Neural progenitor cell (in vitro differentiated cells): ENCODE measurements at regions not wholly inside any gene's neighbourhood (a gene's known extent, or its start where the extent isn't known, plus 50 kb on each side); places are given as distances from the start of the nearest gene placed in this dataset.
"Not testable (repeated sequence)": the region's sequence is repeated elsewhere in the genome, so short reads cannot be mapped to it uniquely, and the experiment has no call there.

ENCODE experiments used
- DNase-seq: peaks from one replicate; pipeline ENCODE4 v3.0.0-alpha.2; 2016; ENCODE audit warnings: low spot score
- H2AFZ ChIP-seq: fragments of 200-600 bp; sonication (generic); replicated peaks from 2 replicates; pipeline ENCODE4 v1.6.1; 2016; ENCODE audit warnings: antibody characterized with exemption
- H3F3A ChIP-seq: fragments of 200-600 bp; sonication (generic); 2 replicates; pipeline ENCODE4 v1.6.1; 2016; ENCODE audit warnings: antibody characterized with exemption, low read depth
- H3K27ac ChIP-seq: fragments of 200-600 bp; sonication (generic); 2 replicates; pipeline ENCODE4 v1.5.1; 2016; ENCODE audit warnings: mild to moderate bottlenecking
- H3K27me3 ChIP-seq: fragments of 200-600 bp; sonication (generic); 2 replicates; pipeline ENCODE4 v1.6.1; 2016; ENCODE audit warnings: mild to moderate bottlenecking, moderate library complexity
- H3K36me3 ChIP-seq: fragments of 200-600 bp; sonication (generic); 2 replicates; pipeline ENCODE4 v1.5.1; 2016
- H3K4me1 ChIP-seq: fragments of 200-600 bp; sonication (generic); 2 replicates; pipeline ENCODE4 v1.6.1; 2016; ENCODE audit warnings: mixed run types
- H3K4me2 ChIP-seq: fragments of 200-600 bp; sonication (generic); 2 replicates; pipeline ENCODE4 v1.6.1; 2016
- H3K4me3 ChIP-seq: fragments of 200-600 bp; sonication (generic); 2 replicates; pipeline ENCODE4 v1.5.1; 2016
- H3K79me2 ChIP-seq: fragments of 200-600 bp; sonication (generic); 2 replicates; pipeline ENCODE4 v1.6.1; 2016; ENCODE audit warnings: low read depth
- H3K9ac ChIP-seq: fragments of 200-600 bp; sonication (generic); 2 replicates; pipeline ENCODE4 v1.6.1; 2016
- H3K9me3 ChIP-seq: fragments of 200-600 bp; sonication (generic); 2 replicates; pipeline ENCODE4 v1.5.1; 2016; ENCODE audit warnings: low read depth
- H4K20me1 ChIP-seq: fragments of 200-600 bp; sonication (generic); 2 replicates; pipeline ENCODE4 v1.6.1; 2016; ENCODE audit warnings: low read depth
- H3K27ac Mint-ChIP-seq: 3 replicates; pipeline ENCODE4 v1.8.0; 2021; ENCODE audit warnings: mixed read lengths
- H3K27me3 Mint-ChIP-seq: 2 replicates; pipeline ENCODE4 v1.8.0; 2022; ENCODE audit warnings: low read depth, mild to moderate bottlenecking, inconsistent platforms, moderate library complexity, mixed read lengths; ENCODE audit not compliant: insufficient read depth
- H3K36me3 Mint-ChIP-seq: 3 replicates; pipeline ENCODE4 v1.8.0; 2021; ENCODE audit warnings: mixed read lengths
- H3K4me1 Mint-ChIP-seq: 3 replicates; pipeline ENCODE4 v1.8.0; 2021; ENCODE audit warnings: mixed read lengths
- H3K4me3 Mint-ChIP-seq: 3 replicates; pipeline ENCODE4 v1.8.0; 2021; ENCODE audit warnings: mild to moderate bottlenecking, moderate library complexity, mixed read lengths
- H3K9me3 Mint-ChIP-seq: 3 replicates; pipeline ENCODE4 v1.8.0; 2020; ENCODE audit warnings: mixed read lengths
- EZH2 ChIP-seq: fragments of 200-600 bp; sonication (generic); IDR thresholded peaks from 2 replicates; pipeline ENCODE4 v1.6.1; 2017; ENCODE audit warnings: antibody characterized with exemption, mild to moderate bottlenecking, moderate library complexity
- EZH2phosphoT487 ChIP-seq: fragments of 200-600 bp; sonication (generic); IDR thresholded peaks from 2 replicates; pipeline ENCODE4 v1.6.1; 2017; ENCODE audit warnings: antibody characterized with exemption
- TF ChIP-seq, protein P1 (sequence below): fragments of 200-600 bp; sonication (generic); IDR thresholded peaks from 2 replicates; pipeline ENCODE4 v1.5.1; 2017; ENCODE audit warnings: antibody characterized with exemption, mild to moderate bottlenecking

DNA sequence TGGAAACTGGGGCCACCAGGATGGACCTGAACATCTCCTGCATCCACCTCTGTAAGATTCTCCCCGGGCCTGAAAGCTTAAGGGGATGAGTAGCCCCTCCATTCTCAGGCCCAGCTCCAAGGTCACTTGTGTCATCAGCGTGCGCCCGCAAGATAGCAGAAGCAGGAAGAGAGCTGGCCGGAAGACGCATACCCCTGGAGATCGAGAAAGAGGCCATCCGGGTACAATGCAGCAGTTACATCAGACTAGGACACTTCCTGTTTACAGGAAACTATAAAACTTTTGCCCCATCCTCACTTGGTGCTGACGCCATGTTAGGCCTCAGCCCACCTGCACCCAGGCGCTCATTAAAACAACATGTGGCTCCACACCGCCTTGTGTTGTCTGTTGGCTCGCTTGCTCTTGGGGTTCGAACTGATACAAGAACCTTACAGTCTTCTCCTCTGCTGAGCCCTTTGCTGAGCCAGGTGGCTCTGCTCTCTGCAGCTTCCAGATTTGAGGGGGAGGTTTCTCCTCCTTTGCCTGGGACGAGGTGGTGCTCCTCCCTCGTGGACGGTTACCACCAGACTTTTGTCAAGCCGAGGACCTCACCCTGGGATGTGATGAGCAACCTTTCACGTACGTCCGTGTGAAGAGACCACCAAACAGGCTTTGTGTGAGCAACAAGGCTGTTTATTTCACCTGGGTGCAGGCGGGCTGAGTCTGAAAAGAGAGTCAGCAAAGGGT is 277.5 kb upstream of the C1orf174 start:
- no peak for DNase-seq
- no peak overlapping the region for H3K27ac ChIP-seq
- H3F3A ChIP-seq = no peaks in the 10 kb centered on the region
- H3K27me3 Mint-ChIP-seq = peaks cover 11% of the 10 kb centered on the region
- H3K9ac ChIP-seq = no peak overlapping the region
- H3K4me3 ChIP-seq = no peak overlapping the region
- H3K4me3 Mint-ChIP-seq = no peak overlapping the region
- H3K9me3 Mint-ChIP-seq = no peaks in the 10 kb centered on the region
- H2AFZ ChIP-seq = no peak overlapping the region
- TF ChIP-seq EZH2 (no peak), EZH2phosphoT487 (no peak)
- TF ChIP-seq, protein P1, sequence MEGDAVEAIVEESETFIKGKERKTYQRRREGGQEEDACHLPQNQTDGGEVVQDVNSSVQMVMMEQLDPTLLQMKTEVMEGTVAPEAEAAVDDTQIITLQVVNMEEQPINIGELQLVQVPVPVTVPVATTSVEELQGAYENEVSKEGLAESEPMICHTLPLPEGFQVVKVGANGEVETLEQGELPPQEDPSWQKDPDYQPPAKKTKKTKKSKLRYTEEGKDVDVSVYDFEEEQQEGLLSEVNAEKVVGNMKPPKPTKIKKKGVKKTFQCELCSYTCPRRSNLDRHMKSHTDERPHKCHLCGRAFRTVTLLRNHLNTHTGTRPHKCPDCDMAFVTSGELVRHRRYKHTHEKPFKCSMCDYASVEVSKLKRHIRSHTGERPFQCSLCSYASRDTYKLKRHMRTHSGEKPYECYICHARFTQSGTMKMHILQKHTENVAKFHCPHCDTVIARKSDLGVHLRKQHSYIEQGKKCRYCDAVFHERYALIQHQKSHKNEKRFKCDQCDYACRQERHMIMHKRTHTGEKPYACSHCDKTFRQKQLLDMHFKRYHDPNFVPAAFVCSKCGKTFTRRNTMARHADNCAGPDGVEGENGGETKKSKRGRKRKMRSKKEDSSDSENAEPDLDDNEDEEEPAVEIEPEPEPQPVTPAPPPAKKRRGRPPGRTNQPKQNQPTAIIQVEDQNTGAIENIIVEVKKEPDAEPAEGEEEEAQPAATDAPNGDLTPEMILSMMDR = no peak
- H4K20me1 ChIP-seq = no peaks in the 10 kb centered on the region
- H3K27ac Mint-ChIP-seq = no peak overlapping the region
- H3K36me3 Mint-ChIP-seq = no peaks in the 10 kb centered on the region
- no peaks in the 10 kb centered on the region for H3K4me1 ChIP-seq
- peaks cover 2% of the 10 kb centered on the region for H3K4me1 Mint-ChIP-seq
- H3K27me3 ChIP-seq = no peaks in the 10 kb centered on the region
- no peaks in the 10 kb centered on the region for H3K9me3 ChIP-seq
- H3K36me3 ChIP-seq = no peaks in the 10 kb centered on the region
- H3K79me2 ChIP-seq = no peaks in the 10 kb centered on the region
- no peak overlapping the region for H3K4me2 ChIP-seq

GRCh38 chr1:4178501-4179113 is 278.5 kb upstream of the C1orf174 start:
- Histone ChIP-seq H3K27ac (no peak overlapping the region), H3K36me3 (no peaks in the 10 kb centered on the region), H3K79me2 (no peaks in the 10 kb centered on the region), H3K9ac (no peak overlapping the region), H2AFZ (no peak overlapping the region), H3K9me3 (no peaks in the 10 kb centered on the region), H3F3A (no peaks in the 10 kb centered on the region), H3K4me2 (no peak overlapping the region), H3K27me3 (no peaks in the 10 kb centered on the region), H3K4me3 (no peak overlapping the region), H3K4me1 (no peaks in the 10 kb centered on the region), H4K20me1 (no peaks in the 10 kb centered on the region)
- no peak for DNase-seq
- H3K27ac Mint-ChIP-seq = no peak overlapping the region
- H3K9me3 Mint-ChIP-seq = no peaks in the 10 kb centered on the region
- no peaks in the 10 kb centered on the region for H3K36me3 Mint-ChIP-seq
- no peak overlapping the region for H3K4me3 Mint-ChIP-seq
- no peaks in the 10 kb centered on the region for H3K4me1 Mint-ChIP-seq
- TF ChIP-seq EZH2 (no peak), EZH2phosphoT487 (no peak)
- TF ChIP-seq, protein P1 = no peak
- peaks cover 11% of the 10 kb centered on the region for H3K27me3 Mint-ChIP-seq

- H3K9ac ChIP-seq = no peak overlapping the region
- DNase-seq = no peak
- no peaks in the 10 kb centered on the region for H3K9me3 ChIP-seq
- no peaks in the 10 kb centered on the region for H3K4me1 ChIP-seq
- Mint-ChIP-seq H3K4me1 (no peaks in the 10 kb centered on the region), H3K9me3 (no peaks in the 10 kb centered on the region), H3K4me3 (no peak overlapping the region), H3K27me3 (peaks cover 11% of the 10 kb centered on the region), H3K36me3 (no peaks in the 10 kb centered on the region), H3K27ac (no peak overlapping the region)
- H3K27ac ChIP-seq = no peak overlapping the region
- no peak overlapping the region for H3K4me2 ChIP-seq
- no peaks in the 10 kb centered on the region for H3K36me3 ChIP-seq
- no peak overlapping the region for H2AFZ ChIP-seq
- TF ChIP-seq EZH2 (no peak), EZH2phosphoT487 (no peak)
- TF ChIP-seq, protein P1 = no peak
- no peaks in the 10 kb centered on the region for H4K20me1 ChIP-seq
- H3K4me3 ChIP-seq = no peak overlapping the region
- H3K27me3 ChIP-seq = no peaks in the 10 kb centered on the region
- no peaks in the 10 kb centered on the region for H3K79me2 ChIP-seq
- H3F3A ChIP-seq = no peaks in the 10 kb centered on the region
Observed at GRCh38 chr1:4179914-4180735, 280.1 kb upstream of the C1orf174 start.

GRCh38 chr1:4186486-4186885 is 286.4 kb upstream of the C1orf174 start:
- H3K36me3 ChIP-seq, H3K4me1 Mint-ChIP-seq, H3F3A ChIP-seq, DNase-seq, H3K27ac Mint-ChIP-seq, H3K9ac ChIP-seq, H3K4me2 ChIP-seq, H3K9me3 ChIP-seq, H3K27ac ChIP-seq, H4K20me1 ChIP-seq, H3K79me2 ChIP-seq, H3K27me3 ChIP-seq, H3K36me3 Mint-ChIP-seq, H3K4me3 ChIP-seq, H3K9me3 Mint-ChIP-seq, H3K4me3 Mint-ChIP-seq, H3K4me1 ChIP-seq, H3K27me3 Mint-ChIP-seq, H2AFZ ChIP-seq: not testable (repeated sequence)
